Inflammatory macrophage (primary cell): ENCODE measurements at regions not wholly inside any gene's neighbourhood (a gene's known extent, or its start where the extent isn't known, plus 50 kb on each side); places are given as distances from the start of the nearest gene placed in this dataset.
A peak's percentile ranks its signal among the peaks of the same experiment; 100 is the strongest.
"Not testable (repeated sequence)": the region's sequence is repeated elsewhere in the genome, so short reads cannot be mapped to it uniquely, and the experiment has no call there.

ENCODE experiments used
- DNase-seq, 2 donors: peaks; one replicate each; pipeline ENCODE4 v3.0.0-alpha.2; 2020 to 2022

GRCh38 chr2:155879900-155880299, 452.6 kb downstream of the NR4A2 start:
- DNase-seq: not testable (repeated sequence)

- DNase-seq: no peak
Observed at GRCh38 chr2:155872396-155872795, 460.1 kb downstream of the NR4A2 start.

GRCh38 chr2:155871940-155872339, 460.6 kb downstream of the NR4A2 start:
- DNase-seq: no peak

- DNase-seq: no peak
Observed at GRCh38 chr2:155867564-155867963, 465.0 kb downstream of the NR4A2 start.

- no peak for DNase-seq
Observed at GRCh38 chr2:155866477-155866876, 466.0 kb downstream of the NR4A2 start.

- no peak for DNase-seq
Observed at GRCh38 chr2:155852156-155852555, 480.4 kb downstream of the NR4A2 start.

GRCh38 chr2:155846259-155846658, 486.3 kb downstream of the NR4A2 start:
- DNase-seq: peak; percentile 2 to 19

GRCh38 chr2:155844461-155844860, 488.1 kb downstream of the NR4A2 start:
- DNase-seq: no peak

GRCh38 chr2:155842103-155842502, 490.4 kb downstream of the NR4A2 start:
- DNase-seq: peak; percentile 7 to 12

GRCh38 chr2:155841442-155841841, 491.1 kb downstream of the NR4A2 start:
- DNase-seq: no peak

GRCh38 chr2:155840661-155841060, 491.9 kb downstream of the NR4A2 start:
- no peak for DNase-seq

GRCh38 chr2:155839991-155840390, 492.5 kb downstream of the NR4A2 start:
- no peak for DNase-seq

GRCh38 chr2:155839436-155839835, 493.1 kb downstream of the NR4A2 start:
- no peak for DNase-seq

- DNase-seq: no peak
Observed at GRCh38 chr2:155836439-155836838, 496.1 kb downstream of the NR4A2 start.

- no peak for DNase-seq
Observed at GRCh38 chr2:155830817-155831579, 501.5 kb downstream of the NR4A2 start.

- DNase-seq: no peak
Observed at GRCh38 chr2:155830351-155830750, 502.2 kb downstream of the NR4A2 start.

GRCh38 chr2:155825876-155826275, 506.6 kb downstream of the NR4A2 start:
- no peak for DNase-seq

GRCh38 chr2:155815851-155816250, 516.7 kb downstream of the NR4A2 start:
- DNase-seq: peak; percentile 50 to 51

GRCh38 chr2:155815275-155815674, 517.2 kb downstream of the NR4A2 start:
- no peak for DNase-seq

GRCh38 chr2:155810411-155810810, 522.1 kb downstream of the NR4A2 start:
- DNase-seq: no peak

- DNase-seq: no peak
Observed at GRCh38 chr2:155802888-155803287, 529.6 kb downstream of the NR4A2 start.

- DNase-seq: no peak
Observed at GRCh38 chr2:155792666-155793065, 539.9 kb downstream of the NR4A2 start.

GRCh38 chr2:155770516-155770915, 562.0 kb downstream of the NR4A2 start:
- no peak for DNase-seq

- DNase-seq: no peak
Observed at GRCh38 chr2:155766342-155767115, 566.0 kb downstream of the NR4A2 start.
